ENCODE measurements at regions not wholly inside any gene's neighbourhood (a gene's known extent, or its start where the extent isn't known, plus 50 kb on each side); places are given as distances from the start of the nearest gene placed in this dataset.

- Histone ChIP-seq H3K27me3 (no peaks in the 10 kb centered on the region), H3K36me3 (no peaks in the 10 kb centered on the region), H3K27ac (no peak overlapping the region), H3K4me3 (no peak overlapping the region), H3K9me3 (no peaks in the 10 kb centered on the region), H3K4me1 (no peaks in the 10 kb centered on the region)
- TF ChIP-seq POLR2A (IDR thresholded peaks at IDR 0.05) = no peak
- no peak for TF ChIP-seq CTCF (IDR thresholded peaks at IDR 0.05)
- no peak for DNase-seq
These were observed 559.8 kb upstream of the TECRL start for GRCh38 chr4:64969081-64969480.

- TF ChIP-seq POLR2A (IDR thresholded peaks at IDR 0.05) (no peak), CTCF (IDR thresholded peaks at IDR 0.05) (no peak)
- no peaks in the 10 kb centered on the region for H3K27me3 ChIP-seq
- no peak overlapping the region for H3K27ac ChIP-seq
- H3K36me3 ChIP-seq = no peaks in the 10 kb centered on the region
- no peak for DNase-seq
- no peaks in the 10 kb centered on the region for H3K9me3 ChIP-seq
- H3K4me1 ChIP-seq = no peaks in the 10 kb centered on the region
- no peak overlapping the region for H3K4me3 ChIP-seq
These were observed 558.0 kb upstream of the TECRL start for GRCh38 chr4:64967286-64967685.

- no peaks in the 10 kb centered on the region for H3K27me3 ChIP-seq
- DNase-seq = no peak
- TF ChIP-seq POLR2A (IDR thresholded peaks at IDR 0.05) = no peak
- no peak for TF ChIP-seq CTCF (IDR thresholded peaks at IDR 0.05)
- H3K36me3 ChIP-seq = no peaks in the 10 kb centered on the region
- no peak overlapping the region for H3K4me3 ChIP-seq
- H3K27ac ChIP-seq = no peak overlapping the region
- no peaks in the 10 kb centered on the region for H3K4me1 ChIP-seq
- peaks cover 0 to 3% (median 0%) of the 10 kb centered on the region in 4 donors for H3K9me3 ChIP-seq
These were observed 551.3 kb upstream of the TECRL start for GRCh38 chr4:64960516-64960915.

- TF ChIP-seq CTCF (IDR thresholded peaks at IDR 0.05) = no peak
- no peak for TF ChIP-seq POLR2A (IDR thresholded peaks at IDR 0.05)
- no peaks in the 10 kb centered on the region for H3K27me3 ChIP-seq
- H3K4me1 ChIP-seq = no peaks in the 10 kb centered on the region
- H3K9me3 ChIP-seq = no peaks in the 10 kb centered on the region
- H3K4me3 ChIP-seq = no peak overlapping the region
- H3K27ac ChIP-seq = no peak overlapping the region
- no peak for DNase-seq
- no peaks in the 10 kb centered on the region for H3K36me3 ChIP-seq
These were observed 531.4 kb upstream of the TECRL start for GRCh38 chr4:64940698-64941097.

GRCh38 chr4:64935469-64936001 is 526.3 kb upstream of the TECRL start:
- DNase-seq = no peak
- Histone ChIP-seq H3K36me3 (no peaks in the 10 kb centered on the region), H3K27ac (no peak overlapping the region), H3K9me3 (no peaks in the 10 kb centered on the region), H3K4me3 (no peak overlapping the region), H3K27me3 (no peaks in the 10 kb centered on the region), H3K4me1 (no peaks in the 10 kb centered on the region)
- TF ChIP-seq POLR2A (IDR thresholded peaks at IDR 0.05) = no peak

- H3K27me3 ChIP-seq = no peaks in the 10 kb centered on the region
- H3K4me1 ChIP-seq = no peaks in the 10 kb centered on the region
- no peak overlapping the region for H3K4me3 ChIP-seq
- H3K9me3 ChIP-seq = no peaks in the 10 kb centered on the region
- TF ChIP-seq CTCF (IDR thresholded peaks at IDR 0.05) (no peak), POLR2A (IDR thresholded peaks at IDR 0.05) (no peak)
- H3K36me3 ChIP-seq = no peaks in the 10 kb centered on the region
- H3K27ac ChIP-seq = no peak overlapping the region
- DNase-seq = no peak
These were observed 502.6 kb upstream of the TECRL start for GRCh38 chr4:64911846-64912245.

All from Peyer's patch (tissue), 4 donors.